ENCODE measurements at regions not wholly inside any gene's neighbourhood (a gene's known extent, or its start where the extent isn't known, plus 50 kb on each side); places are given as distances from the start of the nearest gene placed in this dataset.
A peak's percentile ranks its signal among the peaks of the same experiment; 100 is the strongest.
"Not testable (repeated sequence)": the region's sequence is repeated elsewhere in the genome, so short reads cannot be mapped to it uniquely, and the experiment has no call there.

GRCh38 chr4:98828801-98829200 is 100.1 kb downstream of the EIF4E start:
- peak in 1 of 2 donors; percentile 31 for DNase-seq (ENCODE audit: low read depth in 2 of 2)

GRCh38 chr4:98827661-98828060 is 101.3 kb downstream of the EIF4E start:
- DNase-seq (ENCODE audit: low read depth in 2 of 2): no peak

GRCh38 chr4:98822144-98822543 is 106.8 kb downstream of the EIF4E start:
- no peak for DNase-seq (ENCODE audit: low read depth in 2 of 2)

GRCh38 chr4:98818116-98818515 is 110.8 kb downstream of the EIF4E start:
- not testable (repeated sequence) for DNase-seq (ENCODE audit: low read depth in 2 of 2)

GRCh38 chr4:98816816-98817215 is 112.1 kb downstream of the EIF4E start:
- DNase-seq (ENCODE audit: low read depth in 2 of 2): no peak

- DNase-seq (ENCODE audit: low read depth in 2 of 2): no peak
These were observed 112.5 kb downstream of the EIF4E start for GRCh38 chr4:98816386-98816785.

GRCh38 chr4:98804403-98804802 is 124.5 kb downstream of the EIF4E start:
- no peak for DNase-seq (ENCODE audit: low read depth in 2 of 2)

GRCh38 chr4:98803251-98803650 is 125.7 kb downstream of the EIF4E start:
- no peak for DNase-seq (ENCODE audit: low read depth in 2 of 2)

GRCh38 chr4:98802770-98803198 is 126.1 kb downstream of the EIF4E start:
- peak in 1 of 2 donors; percentile 20 for DNase-seq (ENCODE audit: low read depth in 2 of 2)

GRCh38 chr4:98801259-98801725 is 127.6 kb downstream of the EIF4E start:
- DNase-seq (ENCODE audit: low read depth in 2 of 2): no peak

GRCh38 chr4:98796991-98797390 is 131.9 kb downstream of the EIF4E start:
- DNase-seq (ENCODE audit: low read depth in 2 of 2): no peak

GRCh38 chr4:98794565-98795205 is 134.2 kb downstream of the EIF4E start:
- DNase-seq (ENCODE audit: low read depth in 2 of 2): no peak

GRCh38 chr4:98793658-98794057 is 135.2 kb upstream of the TSPAN5 start:
- DNase-seq (ENCODE audit: low read depth in 2 of 2): no peak

GRCh38 chr4:98786866-98787265 is 128.5 kb upstream of the TSPAN5 start:
- peak; percentile 4 to 26 for DNase-seq (ENCODE audit: low read depth in 2 of 2)

- no peak for DNase-seq (ENCODE audit: low read depth in 2 of 2)
These were observed 126.7 kb upstream of the TSPAN5 start for GRCh38 chr4:98784947-98785706.

GRCh38 chr4:98781641-98782357 is 123.4 kb upstream of the TSPAN5 start:
- DNase-seq (ENCODE audit: low read depth in 2 of 2): no peak

GRCh38 chr4:98780926-98781325 is 122.5 kb upstream of the TSPAN5 start:
- no peak for DNase-seq (ENCODE audit: low read depth in 2 of 2)

GRCh38 chr4:98779088-98779487 is 120.7 kb upstream of the TSPAN5 start:
- DNase-seq (ENCODE audit: low read depth in 2 of 2): no peak

GRCh38 chr4:98778206-98778605 is 119.8 kb upstream of the TSPAN5 start:
- DNase-seq (ENCODE audit: low read depth in 2 of 2): peak; percentile 5 to 67

- DNase-seq (ENCODE audit: low read depth in 2 of 2): no peak
These were observed 117.3 kb upstream of the TSPAN5 start for GRCh38 chr4:98775672-98776071.

- peak; percentile 28 to 70 for DNase-seq (ENCODE audit: low read depth in 2 of 2)
These were observed 115.2 kb upstream of the TSPAN5 start for GRCh38 chr4:98773638-98774037.

- DNase-seq (ENCODE audit: low read depth in 2 of 2): no peak
These were observed 113.7 kb upstream of the TSPAN5 start for GRCh38 chr4:98771959-98772632.
